ENCODE measurements at regions not wholly inside any gene's neighbourhood (a gene's known extent, or its start where the extent isn't known, plus 50 kb on each side); places are given as distances from the start of the nearest gene placed in this dataset.

- peak in 1 of 2 donors; percentile 15 for TF ChIP-seq CTCF (IDR thresholded peaks at IDR 0.05)
- Histone ChIP-seq H3K36me3 (no peaks in the 10 kb centered on the region), H3K9me3 (no peaks in the 10 kb centered on the region), H3K4me1 (no peaks in the 10 kb centered on the region), H3K4me3 (no peak overlapping the region), H3K27ac (no peak overlapping the region), H3K27me3 (no peaks in the 10 kb centered on the region)
- intact Hi-C loops (cut with DNase I): no loop called here
- ATAC-seq (no peak), DNase-seq (no peak)
These were observed 83.9 kb upstream of the CEP85L start for GRCh38 chr6:118735320-118735719.

GRCh38 chr6:118725944-118726343 is 74.6 kb upstream of the CEP85L start:
- no peak for ATAC-seq
- Histone ChIP-seq H3K36me3 (no peaks in the 10 kb centered on the region), H3K9me3 (no peaks in the 10 kb centered on the region)

GRCh38 chr6:118724211-118724610 is 72.8 kb upstream of the CEP85L start:
- Histone ChIP-seq H3K36me3 (no peaks in the 10 kb centered on the region), H3K4me1 (no peaks in the 10 kb centered on the region), H3K27ac (no peak overlapping the region), H3K9me3 (no peaks in the 10 kb centered on the region), H3K27me3 (no peaks in the 10 kb centered on the region), H3K4me3 (no peak overlapping the region)
- no peak for DNase-seq
- TF ChIP-seq CTCF (IDR thresholded peaks at IDR 0.05): no peak
- no peak for ATAC-seq
- intact Hi-C loops (cut with DNase I): no loop called here

More at GRCh38 chr6:118725944-118726343, 74.6 kb upstream of the CEP85L start:
- no peak for TF ChIP-seq CTCF (IDR thresholded peaks at IDR 0.05)
- intact Hi-C loops (cut with DNase I): no loop called here
- H3K27ac ChIP-seq: no peak overlapping the region
- H3K4me1 ChIP-seq: no peaks in the 10 kb centered on the region
- no peaks in the 10 kb centered on the region for H3K27me3 ChIP-seq
- DNase-seq: no peak
- no peak overlapping the region for H3K4me3 ChIP-seq

GRCh38 chr6:118722829-118723813 is 71.7 kb upstream of the CEP85L start:
- no peaks in the 10 kb centered on the region for H3K27me3 ChIP-seq
- H3K9me3 ChIP-seq: no peaks in the 10 kb centered on the region
- intact Hi-C loops (cut with DNase I): no loop called here
- no peak overlapping the region for H3K4me3 ChIP-seq
- no peak for DNase-seq
- no peak for ATAC-seq
- H3K36me3 ChIP-seq: no peaks in the 10 kb centered on the region
- H3K4me1 ChIP-seq: no peaks in the 10 kb centered on the region
- no peak for TF ChIP-seq CTCF (IDR thresholded peaks at IDR 0.05)
- no peak overlapping the region for H3K27ac ChIP-seq

GRCh38 chr6:118720125-118720473 is 68.7 kb upstream of the CEP85L start:
- no peaks in the 10 kb centered on the region for H3K4me1 ChIP-seq
- no peak overlapping the region for H3K4me3 ChIP-seq
- no peaks in the 10 kb centered on the region for H3K36me3 ChIP-seq
- intact Hi-C loops (cut with DNase I): no loop called here
- no peaks in the 10 kb centered on the region for H3K9me3 ChIP-seq
- ATAC-seq: no peak
- H3K27ac ChIP-seq: no peak overlapping the region
- DNase-seq: no peak
- no peak for TF ChIP-seq CTCF (IDR thresholded peaks at IDR 0.05)
- no peaks in the 10 kb centered on the region for H3K27me3 ChIP-seq
